CD1c-positive myeloid dendritic cell (primary cell): ENCODE measurements at regions not wholly inside any gene's neighbourhood (a gene's known extent, or its start where the extent isn't known, plus 50 kb on each side); places are given as distances from the start of the nearest gene placed in this dataset.

Experiments
- DNase-seq: peaks from one replicate; pipeline ENCODE4 v3.0.0-alpha.2; 2016; ENCODE audit errors: extremely low spot score

- DNase-seq, result no peak
Observed at GRCh38 chr2:173669271-173669853, 295.8 kb downstream of the SP3 start.

- DNase-seq, result no peak
Observed at GRCh38 chr2:173669888-173670287, 295.3 kb downstream of the SP3 start.

- no peak for DNase-seq
Observed at GRCh38 chr2:173672573-173673340, 292.4 kb downstream of the SP3 start.

DNA sequence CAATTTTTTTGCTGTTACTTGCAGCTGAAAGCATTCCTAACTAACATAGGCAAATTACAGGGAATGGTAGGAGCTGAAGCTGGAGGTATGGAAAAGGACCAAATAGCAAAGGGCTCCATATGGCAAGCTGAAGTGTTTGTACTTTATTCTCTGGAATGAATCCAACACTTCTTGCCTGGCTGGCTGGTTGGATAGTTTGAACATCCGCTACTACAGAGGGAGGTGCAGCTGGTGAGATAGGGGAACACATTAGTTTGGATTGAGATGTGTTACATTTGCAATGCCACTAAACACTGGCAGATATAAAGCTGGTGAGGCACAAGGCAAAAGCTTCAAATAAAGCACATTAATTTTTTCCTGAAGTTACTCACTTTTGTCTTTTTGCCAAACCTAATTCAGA lies 291.5 kb downstream of the SP3 start:
- no peak for DNase-seq

DNA sequence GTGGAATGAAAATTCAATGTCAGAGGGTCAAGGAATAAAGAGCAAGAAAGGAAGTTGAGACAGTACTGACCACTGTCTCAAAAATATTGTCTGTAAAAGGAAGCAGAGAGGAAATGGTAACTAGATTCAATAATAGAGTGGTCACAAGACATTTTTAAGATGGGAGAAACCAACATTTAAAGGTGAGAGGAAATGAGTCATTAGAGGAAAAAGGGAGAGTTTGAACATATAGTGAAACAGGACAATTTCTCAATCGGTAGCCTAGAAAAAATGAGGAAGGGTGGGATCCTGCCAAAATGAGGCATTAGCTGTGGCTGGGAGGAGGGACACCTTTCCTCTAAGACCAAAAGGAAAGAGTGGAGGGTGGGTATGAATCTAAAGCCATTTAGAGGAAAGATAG lies 288.5 kb downstream of the SP3 start:
- DNase-seq, result no peak

DNA sequence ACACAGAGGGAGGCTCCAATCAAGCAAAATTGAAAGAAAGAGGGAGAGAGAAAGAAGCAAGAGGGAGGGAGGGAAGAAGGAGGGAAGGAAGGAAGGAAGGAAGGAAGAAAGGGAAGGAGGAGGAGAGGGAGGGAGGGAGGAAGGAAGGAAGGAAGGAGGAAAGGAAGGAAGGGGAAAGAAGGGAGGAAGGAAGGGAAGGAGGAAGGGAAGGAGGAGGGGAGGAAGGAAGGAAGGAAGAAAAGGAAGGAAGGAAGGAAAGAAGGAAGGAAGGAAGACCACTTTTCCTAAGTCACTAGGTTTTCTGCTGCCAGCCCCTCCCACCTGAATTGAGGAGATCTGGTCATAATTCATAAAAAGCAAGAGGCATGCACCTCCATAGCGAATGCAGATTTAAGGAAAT lies 287.0 kb downstream of the SP3 start:
- no peak for DNase-seq

GRCh38 chr2:173680574-173680973 lies 284.6 kb downstream of the SP3 start:
- no peak for DNase-seq

DNA sequence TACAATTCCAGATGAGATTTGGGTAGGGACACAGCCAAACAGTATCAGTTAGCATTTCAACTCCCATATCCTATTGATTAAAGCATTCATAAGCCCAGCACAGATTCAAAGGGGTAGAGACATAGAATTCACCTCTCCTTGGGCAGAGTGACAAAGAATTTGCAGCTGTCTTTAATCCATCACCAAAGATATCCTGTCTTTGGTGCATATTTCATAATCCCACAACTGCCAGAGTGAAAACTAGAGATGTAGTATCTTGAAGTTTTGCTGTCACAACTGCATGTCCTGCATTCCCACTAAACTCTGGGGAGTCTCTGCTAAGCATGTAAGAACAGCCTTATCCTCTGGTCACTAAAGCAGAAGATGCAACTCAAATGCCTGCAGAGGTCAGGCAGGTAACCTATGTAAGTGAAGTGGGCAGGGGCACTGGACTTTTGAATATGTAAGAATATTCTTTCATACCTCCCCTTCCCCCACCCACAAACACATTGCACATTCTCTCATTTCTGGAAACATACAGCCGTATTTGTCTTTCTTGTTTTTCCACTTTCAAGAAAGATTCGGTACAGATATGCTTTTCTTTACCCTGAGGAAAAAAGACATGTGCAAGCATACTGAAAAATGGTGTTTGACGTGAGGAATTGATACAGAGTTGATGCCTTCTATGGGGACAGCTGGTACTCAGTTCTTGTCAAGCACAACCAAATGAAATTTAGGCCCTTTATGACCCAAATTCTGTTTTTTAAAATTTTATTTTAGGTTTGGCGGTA lies 283.1 kb downstream of the SP3 start:
- no peak for DNase-seq

DNA sequence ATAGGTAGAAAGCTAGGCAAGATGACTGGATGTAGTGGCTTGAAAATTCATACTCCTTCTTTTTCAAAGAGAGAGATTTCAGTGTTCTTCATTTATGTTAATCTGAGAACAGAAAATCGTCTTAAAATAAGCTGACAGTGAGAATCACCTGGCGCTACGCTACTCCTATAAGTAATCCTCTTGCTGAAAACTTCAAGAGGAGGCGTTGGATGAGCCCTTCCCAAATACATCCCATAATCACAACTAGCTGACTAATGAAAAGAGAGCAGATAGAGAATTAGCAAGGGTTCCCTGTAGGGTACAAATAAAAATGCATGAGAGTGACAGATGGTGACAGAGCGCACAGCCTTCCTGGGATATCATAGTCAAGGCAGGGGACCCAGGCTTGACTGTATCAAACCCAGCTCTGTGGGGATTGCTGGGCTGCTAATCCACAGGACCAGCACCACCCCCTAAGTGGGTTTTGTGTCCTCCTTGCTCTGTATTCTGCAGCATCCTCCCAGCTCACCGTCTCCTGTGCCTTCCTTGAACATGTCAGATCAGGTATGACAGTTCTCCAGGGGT lies 280.2 kb downstream of the SP3 start:
- no peak for DNase-seq

DNA sequence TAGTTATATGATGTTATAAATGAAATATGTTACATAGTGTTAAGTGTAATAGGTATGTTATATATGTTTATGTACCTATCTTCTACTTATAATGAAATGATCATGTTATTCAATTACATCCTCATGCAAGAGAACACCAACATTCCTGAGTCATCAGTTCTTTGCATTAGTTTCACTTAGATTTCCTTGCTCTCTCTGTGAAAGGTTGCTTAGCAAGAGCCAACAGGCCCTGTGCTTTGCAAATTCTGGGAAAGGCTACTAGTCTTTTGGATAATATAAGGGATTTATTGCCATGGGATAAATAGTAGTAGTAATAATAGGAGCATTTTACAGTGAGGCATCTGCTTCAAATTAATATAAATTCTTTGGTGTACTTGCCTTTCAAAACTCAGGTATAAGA lies 274.8 kb downstream of the SP3 start:
- DNase-seq, result no peak

DNA sequence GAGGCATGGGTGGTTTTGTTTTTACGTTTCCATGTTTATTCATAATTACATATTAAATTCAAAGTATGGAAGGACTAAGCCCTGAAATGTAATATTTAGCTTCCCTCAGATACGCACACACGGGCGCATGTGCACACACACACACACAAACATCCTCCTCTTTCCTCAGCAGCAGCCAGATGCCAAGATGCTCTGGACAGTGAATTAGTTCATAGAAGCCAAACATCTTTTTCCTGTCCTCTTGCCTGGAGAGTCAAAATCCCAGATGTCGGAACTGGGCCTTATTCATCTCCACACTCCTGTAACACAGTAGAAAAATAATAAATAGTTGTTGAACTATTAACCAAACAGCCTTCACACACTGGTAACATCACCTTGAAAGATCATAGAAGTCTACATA lies 273.1 kb downstream of the SP3 start:
- no peak for DNase-seq

- no peak for DNase-seq
Observed at GRCh38 chr2:173693044-173693589, 272.1 kb downstream of the SP3 start.

DNA sequence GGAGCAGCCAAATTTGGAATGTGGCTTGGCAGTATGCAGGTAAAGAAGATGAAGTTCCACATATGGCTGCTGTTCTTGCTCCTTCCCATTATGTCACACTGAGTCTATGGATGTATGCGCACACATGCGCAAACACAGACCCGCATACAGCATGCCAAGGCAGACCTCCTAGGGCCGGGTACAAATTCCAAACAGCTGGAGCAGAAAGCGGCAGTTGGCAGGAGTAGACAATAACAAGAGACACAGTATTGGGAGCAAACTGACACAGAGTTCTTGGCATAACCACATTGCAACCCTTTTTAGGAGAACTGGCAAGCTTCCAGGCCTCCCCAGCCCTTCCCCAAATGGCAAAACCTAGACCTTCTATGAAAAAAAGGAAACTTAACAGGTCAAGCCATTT lies 268.9 kb downstream of the SP3 start:
- no peak for DNase-seq

DNA sequence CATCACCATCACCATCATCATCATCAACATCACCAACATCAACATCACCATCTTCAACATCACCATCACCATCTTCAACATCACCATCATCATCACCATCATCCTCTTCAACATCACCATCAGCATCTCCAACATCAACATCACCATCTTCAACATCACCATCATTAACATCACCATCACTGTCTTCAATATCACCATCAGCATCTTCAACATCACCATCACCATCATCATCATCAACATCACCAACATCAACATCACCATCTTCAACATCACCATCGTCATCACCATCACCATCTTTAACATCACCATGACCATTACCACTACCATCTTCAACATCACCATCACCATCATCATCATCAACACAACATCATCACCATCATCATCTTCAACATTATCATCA lies 267.2 kb downstream of the SP3 start:
- DNase-seq, result no peak

GRCh38 chr2:173705656-173706055 lies 259.5 kb downstream of the SP3 start:
- no peak for DNase-seq

DNA sequence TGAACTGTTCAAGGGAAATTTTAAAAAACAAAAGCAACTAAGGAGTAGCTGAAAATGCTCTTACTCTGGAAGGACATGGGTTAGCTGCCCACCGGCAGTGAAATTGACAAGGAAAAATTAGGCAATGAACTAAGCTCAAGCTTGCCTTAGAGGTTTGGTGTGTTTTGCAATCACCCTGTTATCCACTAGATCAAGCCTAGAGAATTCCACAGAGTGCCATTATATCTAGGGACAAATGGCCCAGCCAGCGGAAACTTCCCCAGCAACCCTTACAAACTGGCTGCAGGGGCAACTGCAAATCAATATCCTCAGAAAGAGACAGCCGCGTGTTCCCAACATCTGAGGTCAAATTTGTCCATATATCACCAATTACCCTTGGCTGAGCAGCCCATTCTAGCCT lies 258.2 kb downstream of the SP3 start:
- no peak for DNase-seq

DNA sequence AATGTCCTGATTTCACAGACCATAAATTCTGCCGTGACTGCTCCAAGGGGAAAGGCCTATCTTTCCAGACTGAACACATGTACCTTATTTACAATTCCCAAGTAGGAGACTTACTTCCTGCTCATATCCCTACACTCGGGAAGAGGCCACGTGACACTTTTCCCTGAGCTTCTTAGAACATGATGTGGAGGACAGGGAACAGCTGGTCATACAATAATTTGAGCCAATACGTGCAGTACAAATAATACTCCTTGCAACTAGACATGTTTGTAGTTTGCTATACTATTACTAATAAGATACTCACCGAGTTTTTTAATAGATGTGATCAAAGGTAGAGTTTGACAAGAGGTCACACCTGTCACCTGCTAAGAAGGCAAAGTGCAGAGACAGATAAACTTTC lies 256.4 kb downstream of the SP3 start:
- no peak for DNase-seq

DNA sequence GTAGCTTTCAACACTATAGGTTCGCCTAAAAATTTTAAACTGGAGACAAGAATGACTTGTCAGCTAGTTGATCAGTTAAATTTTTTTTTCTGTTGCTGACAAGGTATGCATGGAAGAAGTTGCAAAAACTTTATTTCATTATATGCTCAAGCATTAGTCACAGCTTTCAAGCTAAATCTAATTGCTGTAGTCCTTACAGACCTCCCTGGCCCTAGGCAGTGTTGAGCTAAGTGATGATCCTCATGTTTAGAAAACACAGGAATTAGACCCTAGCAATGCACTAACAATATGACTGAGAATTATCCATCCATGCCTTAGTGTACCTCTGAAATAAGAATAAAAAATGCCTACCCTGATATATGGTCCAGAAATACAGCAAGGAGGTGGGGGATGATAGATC lies 253.4 kb downstream of the SP3 start:
- no peak for DNase-seq

DNA sequence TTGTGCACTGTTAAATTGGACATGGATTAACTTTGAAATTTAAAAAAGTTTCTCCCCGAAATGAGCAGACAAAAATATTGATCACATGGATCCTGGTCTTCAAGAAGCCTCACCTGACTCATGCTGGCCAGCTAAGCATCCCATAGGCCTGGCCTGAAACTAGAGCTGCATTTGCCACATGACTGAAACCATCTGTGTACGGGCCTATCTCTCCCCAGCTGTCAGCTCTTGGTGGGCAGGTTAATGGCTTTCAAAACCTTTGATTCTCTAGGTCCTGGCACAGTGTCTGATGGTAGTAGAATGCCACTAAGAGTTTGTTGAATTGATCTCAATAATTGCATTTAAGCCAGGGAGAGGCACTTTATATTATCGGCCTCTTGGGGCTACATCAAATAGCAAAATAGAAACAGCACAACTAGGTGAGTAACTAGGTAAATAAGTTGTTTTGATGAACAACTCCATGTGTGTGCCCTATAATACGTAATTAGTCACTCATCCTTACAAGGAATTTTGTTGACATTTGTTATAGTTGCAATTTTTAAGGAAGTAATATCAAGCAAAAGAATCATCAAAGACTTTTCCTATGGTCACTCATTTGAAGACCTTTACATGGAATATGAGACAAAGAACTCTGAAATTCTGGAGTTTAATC lies 251.1 kb downstream of the SP3 start:
- no peak for DNase-seq

DNA sequence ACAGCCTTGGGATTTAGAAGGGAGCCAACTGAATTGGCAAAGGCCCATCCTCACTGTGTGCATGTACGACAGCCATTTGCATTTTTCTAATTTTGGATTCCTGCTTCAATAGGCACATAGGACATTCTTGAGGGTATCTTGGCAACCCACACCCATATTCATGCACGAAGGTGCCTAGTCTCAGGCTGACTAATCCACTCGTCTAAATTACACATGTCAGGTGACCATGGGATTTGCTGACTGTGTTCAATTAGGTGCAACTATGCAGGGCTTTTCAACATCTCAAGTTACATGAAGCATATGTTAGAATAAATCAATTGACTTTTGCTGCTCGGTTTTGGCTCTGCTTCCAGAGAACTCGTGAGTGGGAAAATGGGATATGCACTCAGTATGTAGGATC lies 249.7 kb downstream of the SP3 start:
- no peak for DNase-seq

DNA sequence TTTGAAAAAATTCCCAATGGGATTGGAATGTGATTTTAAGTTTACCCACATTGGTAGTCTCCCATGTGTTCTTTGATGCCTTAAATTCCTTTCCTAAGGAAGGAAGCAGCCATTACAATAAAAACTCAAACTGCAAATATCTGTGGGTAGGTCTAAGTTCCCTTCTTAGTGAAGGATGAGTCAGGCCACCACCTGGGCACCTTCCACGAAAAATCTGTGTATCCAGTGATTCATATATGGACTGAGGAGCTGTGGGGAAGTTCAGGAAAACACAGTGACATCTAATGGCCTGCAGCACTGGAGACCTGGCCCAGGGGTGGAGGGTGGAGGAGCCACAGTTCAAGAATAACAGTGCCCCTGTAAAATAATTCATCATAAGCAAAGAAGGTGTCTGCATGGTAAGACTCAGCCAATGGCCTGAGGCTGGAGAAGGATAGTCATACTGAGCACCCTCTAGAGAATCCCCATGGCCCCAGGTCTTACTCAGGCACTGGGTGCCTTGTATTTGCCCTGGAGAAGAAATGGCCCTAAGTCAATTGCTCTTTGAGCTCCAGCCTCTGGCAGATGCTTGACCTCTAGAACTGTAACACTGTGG lies 248.6 kb downstream of the SP3 start:
- DNase-seq, result no peak

DNA sequence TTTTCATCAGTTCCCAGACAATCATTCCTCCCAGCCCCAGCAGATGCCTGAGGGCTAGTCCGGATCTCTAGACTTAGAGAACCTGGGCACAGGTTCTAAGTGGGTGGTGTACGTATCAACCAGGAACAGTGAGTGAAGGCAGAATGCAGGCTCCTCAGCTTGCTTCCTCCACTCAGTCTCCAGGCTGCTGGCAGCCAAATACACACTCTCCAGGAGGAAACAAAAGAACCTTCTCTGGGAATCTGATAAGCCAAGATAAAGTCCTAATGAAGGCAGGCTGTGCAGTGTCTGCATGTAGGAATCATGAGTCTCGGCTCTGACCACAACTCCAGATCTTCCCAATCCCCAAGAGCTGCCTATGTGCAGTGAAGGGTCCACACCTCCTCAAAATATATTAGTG lies 245.7 kb downstream of the SP3 start:
- no peak for DNase-seq
